Embryonic facial prominence (tissue), 1 donor: ENCODE measurements at regions not wholly inside any gene's neighbourhood (a gene's known extent, or its start where the extent isn't known, plus 50 kb on each side); places are given as distances from the start of the nearest gene placed in this dataset.
A peak's percentile ranks its signal among the peaks of the same experiment; 100 is the strongest.
"Not testable (repeated sequence)": the region's sequence is repeated elsewhere in the genome, so short reads cannot be mapped to it uniquely, and the experiment has no call there.

Experiments used
- DNase-seq: peaks from one replicate; pipeline ENCODE4 v3.0.0-alpha.2; 2016; ENCODE audit errors: extremely low spot score

DNA sequence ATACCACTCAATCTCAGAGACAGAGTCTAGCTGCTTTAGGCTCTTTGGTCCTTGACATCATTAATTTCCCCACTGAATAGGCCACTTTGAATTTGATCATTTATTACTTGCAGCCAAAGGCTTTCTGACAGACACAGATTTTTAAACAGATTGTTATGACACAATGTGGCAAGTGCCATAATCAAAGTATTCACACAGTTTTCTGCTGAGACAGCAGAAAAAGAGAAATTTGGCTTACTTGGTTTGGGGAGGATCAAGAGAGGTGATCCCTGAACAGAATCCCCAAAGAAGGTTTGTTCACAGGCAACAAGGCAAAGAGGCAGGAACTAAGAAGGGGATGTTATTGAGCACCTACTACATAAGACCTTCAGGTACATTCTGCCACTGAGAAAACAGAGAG, 138.0 kb upstream of the TOP1 start:
- DNase-seq = no peak

DNA sequence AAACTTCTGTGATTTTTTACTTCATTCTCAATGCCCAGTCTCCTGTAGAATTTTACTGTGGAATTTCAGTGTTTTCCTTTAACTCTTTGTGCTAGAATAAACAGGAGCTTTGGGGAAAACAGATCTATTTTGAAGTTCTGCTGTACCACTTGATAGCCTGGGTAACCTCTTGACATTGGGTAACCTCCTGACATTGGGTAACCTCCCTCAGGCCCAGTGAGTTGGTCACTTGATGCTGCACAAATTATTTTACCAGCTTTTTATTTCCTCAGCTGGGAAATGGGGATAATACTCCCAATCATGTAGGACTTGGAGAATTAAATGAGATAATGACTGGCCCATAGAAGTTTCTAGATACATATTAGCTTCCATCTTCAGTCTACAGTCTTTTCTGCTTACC, 137.3 kb upstream of the TOP1 start:
- DNase-seq = no peak

DNA sequence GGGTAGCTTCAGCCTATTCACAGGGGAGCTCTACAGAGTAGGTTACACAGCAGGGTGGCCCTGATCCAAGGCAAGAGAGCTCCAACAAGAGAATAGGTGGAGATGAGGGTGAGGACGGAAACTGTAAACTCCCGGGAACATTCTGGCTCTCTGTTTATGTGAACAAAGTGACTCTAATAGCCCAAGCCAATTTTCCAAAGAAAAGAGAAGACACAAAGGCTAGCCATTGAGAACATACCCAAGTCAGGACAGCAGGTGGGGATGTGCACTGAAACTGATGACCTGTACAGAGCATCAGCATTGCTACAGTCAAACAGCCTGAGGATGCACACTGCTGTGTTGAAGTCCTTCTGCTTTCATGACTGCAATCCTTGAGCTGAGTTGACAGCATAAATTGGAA, 136.0 kb upstream of the TOP1 start:
- DNase-seq = no peak

DNA sequence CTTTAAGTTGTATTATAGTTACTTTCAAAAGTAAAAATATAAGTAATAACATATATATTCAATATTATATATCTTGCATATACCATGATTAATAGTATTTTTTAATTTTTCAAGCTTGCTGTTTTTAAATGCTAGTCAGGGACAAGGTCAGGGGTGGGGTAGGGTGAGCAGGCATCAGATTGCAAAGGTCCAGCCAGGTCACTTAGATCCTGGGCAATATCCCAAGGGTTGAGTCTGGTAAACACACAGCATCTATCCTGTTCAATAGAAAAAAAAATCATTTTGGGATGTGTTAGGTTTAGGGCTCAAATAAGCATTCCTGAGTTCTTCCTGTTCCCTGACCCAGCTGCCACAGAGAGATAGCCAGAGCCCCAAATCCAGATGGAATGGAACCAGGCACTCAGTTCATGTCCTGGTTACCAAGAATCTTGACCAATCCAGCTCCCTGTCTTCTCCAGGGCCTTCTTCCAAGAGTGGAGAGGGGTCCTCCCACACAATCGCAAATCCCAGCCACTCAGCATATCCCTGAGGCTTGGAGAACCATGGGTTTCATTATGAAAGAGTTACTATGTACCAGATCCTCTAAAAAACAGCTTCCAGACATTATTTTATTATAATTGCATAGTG, 134.9 kb upstream of the TOP1 start:
- DNase-seq = no peak

DNA sequence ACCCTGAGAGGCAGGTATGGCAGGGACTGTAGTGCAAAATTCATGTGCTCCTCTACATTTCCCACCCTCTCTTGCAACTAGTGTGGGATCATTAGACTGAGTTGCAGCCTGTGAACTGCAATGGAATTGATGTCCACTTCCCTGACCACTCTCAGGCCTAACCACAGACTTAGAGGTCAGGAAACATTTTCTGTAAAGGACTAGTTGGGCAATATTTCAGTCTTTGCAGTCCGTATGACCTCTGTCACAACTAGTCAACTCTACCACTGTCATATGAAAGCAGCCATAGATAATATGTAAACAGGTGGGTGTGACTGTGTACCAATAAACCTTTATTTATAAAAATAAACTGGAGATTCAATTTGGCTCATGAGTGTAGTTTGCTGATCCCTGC, 134.4 kb upstream of the TOP1 start:
- DNase-seq = no peak

DNA sequence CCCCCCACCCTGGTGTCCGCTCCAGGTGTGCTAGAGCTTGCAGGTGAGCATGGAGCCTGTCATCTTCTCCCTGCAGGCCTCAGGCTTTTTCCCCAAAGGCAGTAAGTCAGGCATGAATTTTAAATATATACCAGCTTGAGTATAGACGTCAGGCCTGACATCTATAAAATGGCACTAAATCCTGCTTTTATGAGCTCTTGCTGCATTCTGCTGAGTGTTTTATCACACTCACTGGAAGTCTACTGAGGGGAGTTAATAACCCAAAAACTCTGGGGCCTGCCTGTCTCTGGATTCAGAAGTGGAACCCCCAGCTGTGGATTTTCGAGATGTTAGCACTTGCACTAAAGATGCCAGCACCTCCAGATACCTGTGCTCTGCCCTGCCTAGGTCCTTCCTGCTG, 133.4 kb upstream of the TOP1 start:
- DNase-seq = no peak

DNA sequence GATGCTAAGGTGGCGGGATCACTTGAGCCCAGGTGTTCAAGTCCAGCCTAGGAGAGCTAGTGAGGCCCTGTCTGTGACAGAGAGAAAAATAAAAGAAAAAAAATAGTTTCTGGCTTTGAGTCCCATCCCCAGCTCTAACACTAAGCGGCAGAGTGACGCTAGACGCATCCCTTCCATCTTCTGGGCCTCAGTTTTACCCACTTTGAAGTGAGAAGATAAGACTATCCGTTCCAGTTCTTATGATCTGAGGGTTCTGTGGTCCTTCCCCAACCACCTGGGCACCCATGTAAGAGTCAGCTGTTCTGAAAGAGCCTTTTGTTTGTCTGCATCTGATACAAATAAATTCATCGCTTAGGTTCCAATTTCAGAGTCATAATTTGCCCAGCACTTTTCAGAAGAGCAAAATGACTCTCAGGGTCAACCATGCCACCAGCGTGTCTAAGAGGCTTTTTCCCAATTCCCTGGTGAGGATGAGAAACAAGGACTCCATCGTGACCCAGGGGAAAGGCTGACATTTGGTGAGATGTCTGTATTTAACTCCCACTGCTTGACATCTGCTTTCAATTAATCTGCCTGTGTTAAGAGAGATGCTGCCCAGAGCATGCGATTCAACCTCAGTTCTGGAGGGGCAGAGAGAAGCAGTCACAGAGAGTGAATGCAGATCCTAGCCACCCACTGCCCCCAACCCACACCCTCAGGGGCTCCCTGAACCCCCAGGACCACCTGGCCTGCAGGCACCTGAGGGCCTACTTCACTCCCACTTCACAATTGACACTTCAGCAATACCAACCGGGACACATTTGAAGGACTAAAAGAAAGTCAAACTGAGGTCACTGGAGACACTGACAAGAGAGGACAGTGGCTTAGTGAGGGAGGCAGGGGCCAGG, 131.6 kb upstream of the TOP1 start:
- peak; percentile 20 for DNase-seq

DNA sequence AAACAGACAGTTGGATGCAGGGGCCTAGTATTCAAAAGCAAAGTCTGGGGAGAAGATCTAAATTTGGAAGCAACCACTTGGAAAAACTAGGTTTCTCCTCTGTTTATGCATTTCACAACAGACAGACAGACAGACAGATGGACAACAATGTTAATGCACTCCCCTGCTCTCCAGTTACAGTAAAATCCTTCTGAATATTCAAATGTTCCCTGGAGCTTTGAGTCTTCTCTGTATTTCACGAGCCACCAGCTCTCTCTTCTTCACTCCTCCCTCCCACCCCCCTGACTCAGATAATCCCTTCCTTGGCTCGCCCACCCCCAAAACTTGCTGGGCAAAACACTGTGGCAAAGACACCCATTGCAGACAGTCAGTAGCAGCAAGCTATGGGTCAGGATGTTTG, 129.3 kb upstream of the TOP1 start:
- no peak for DNase-seq

DNA sequence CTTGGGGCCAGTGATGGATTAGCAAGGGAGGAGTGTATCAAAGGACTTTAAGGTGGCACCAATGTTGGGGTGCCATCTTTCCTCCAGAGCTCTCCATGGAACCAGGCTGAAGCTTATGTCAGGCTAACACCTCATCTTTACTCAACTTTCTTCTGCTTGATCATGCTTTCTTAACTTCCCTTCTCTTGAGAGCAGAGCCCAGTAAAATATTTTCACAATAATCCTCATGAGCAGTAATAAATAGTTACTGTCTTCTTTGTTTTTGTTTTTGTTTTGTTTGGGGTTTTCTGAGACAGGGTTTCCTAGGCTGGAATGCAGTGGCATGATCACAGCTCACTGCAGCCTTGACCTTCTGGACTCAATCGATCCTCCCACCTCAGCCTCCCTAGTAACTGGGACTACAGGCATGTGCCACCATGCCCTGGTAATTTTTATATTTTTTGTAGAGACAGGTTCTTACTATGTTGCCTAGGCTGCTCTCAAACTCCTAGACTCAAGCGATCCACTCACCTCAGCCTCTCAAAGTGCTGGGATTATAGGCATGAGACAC, 127.9 kb upstream of the TOP1 start:
- no peak for DNase-seq

DNA sequence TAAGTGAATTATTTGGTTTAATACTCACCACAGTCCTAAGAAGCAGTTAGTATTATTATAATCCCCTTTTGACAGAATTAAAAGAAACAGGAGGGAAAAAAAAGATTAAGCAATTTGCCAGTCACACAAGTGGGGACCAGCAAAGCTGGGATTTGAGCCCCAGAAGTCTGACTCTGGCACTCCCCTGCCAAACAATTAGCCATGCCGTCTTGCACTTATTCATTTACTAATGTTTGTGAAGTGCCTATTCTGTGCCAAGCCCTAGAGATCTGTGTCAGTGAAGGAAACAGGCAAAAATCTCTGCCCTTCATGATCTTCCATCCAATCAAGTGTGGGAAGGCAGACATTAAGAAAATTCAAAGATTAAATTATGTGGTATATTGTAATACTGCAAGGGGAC, 126.0 kb upstream of the TOP1 start:
- no peak for DNase-seq

DNA sequence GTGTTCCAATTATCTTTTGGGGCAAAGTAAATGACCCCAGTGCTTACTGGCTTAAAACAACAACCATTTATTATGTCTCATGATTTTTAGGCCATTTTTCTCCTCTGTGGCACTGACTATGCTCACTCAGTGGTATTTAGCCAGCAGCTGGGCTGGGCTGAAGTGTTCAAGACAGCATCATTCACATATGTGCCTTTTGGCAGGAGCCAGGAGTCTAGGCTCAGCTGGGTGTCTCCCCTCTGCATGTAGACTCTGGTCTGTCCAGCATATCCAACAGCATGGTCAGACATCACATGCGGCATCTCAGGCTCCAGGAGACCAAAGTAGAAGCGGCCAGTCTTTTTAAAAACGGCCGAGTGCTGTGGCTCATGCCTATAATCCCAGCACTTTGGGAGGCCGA, 120.3 kb upstream of the TOP1 start:
- DNase-seq = no peak

DNA sequence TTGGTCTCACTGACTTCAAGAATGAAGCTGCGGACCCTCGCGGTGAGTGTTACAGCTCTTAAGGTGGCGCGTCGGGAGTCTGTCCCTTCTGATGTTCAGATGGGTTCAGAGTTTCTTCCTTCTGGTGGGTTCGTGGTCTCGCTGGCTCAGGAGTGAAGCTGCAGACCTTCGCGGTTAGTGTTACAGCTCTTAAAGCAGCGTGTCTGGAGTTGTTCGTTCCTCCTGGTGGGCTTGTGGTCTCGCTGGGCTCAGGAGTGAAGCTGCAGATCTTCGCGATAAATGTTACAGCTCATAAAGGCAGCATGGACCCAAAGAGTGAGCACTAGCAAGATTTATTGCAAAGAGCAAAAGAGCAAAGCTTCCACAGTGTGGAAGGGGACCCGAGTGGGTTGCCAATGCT, 119.1 kb upstream of the TOP1 start:
- not testable (repeated sequence) for DNase-seq

DNA sequence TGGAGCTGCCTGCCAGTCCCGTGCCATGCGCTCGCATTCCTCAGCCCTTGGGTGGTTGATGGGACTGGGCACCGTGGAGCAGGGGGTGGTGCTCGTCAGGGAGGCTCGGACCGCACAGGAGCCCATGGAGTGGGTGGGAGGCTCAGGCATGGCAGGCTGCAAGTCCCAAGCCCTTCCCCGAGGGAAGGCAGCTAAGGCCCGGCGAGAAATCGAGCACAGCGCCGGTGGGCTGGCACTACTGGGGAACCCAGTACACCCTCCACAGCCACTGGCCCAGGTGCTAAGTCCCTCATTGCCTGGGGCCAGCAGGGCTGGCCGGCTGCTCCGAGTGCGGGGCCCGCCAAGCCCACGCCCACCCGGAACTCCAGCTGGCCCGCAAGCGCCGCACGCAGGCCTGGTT, 118.2 kb upstream of the TOP1 start:
- DNase-seq = not testable (repeated sequence)

DNA sequence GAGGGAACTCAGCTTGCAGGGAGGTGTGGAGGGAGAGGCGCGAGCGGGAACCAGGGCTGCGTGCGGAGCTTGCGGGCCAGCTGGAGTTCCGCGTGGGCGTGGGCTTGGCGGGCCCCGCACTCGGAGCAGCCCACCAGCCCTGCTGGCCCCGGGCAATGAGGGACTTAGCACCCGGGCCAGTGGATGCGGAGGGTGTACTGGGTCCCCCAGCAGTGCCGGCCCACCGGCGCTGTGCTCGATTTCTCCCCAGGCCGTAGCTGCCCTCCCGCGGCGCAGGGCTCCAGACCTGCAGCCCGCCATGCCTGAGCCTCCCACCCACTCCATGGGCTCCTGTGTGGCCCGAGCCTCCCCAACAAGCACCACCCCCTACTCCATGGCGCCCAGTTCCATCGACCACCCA, 117.5 kb upstream of the TOP1 start:
- not testable (repeated sequence) for DNase-seq

DNA sequence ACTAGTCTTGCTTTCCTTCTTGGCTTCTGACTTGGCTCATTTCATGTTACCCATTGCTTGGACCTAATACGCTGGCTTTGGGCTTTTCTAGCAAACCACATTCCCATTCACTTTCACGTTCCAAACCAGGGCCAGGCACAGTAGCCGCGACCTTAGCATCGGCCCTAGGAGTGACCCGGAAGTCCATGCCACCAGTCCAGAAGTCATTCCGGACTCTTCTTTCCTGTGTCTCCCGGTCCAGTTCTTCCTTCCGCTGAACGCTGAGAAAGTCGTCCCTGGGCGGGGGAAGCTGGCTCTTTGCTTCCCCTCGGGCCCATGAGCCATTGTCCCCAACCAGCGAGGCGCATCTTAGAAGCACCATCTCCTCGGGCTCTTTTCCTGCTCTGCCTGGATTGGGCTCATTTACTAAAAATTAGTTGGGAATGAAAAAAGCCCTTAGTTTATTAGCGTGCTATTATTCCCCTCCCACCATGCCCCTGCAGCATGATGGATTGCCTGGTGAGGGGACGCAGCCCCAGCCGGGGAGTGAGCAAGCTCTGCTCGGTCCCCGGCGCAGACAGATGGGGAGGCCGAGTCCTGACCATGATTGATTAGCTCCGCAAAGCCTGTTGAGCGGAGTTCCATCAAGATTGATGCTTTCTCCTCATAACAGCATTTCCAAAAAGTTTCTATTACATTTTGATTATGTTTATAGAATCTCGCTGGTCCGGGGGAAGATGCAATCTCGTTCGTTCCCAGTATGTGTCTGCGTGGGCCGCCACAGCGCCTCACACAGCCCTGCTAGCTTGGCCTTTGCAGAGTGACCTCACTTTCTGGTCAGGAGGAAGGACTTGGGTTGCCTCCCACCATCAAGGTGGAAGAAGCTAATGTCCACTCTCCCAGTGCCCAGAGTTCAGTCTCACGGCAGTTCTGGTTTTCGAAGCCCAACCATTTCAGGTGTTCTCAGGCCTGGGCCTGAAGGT, 115.1 kb upstream of the TOP1 start:
- no peak for DNase-seq

DNA sequence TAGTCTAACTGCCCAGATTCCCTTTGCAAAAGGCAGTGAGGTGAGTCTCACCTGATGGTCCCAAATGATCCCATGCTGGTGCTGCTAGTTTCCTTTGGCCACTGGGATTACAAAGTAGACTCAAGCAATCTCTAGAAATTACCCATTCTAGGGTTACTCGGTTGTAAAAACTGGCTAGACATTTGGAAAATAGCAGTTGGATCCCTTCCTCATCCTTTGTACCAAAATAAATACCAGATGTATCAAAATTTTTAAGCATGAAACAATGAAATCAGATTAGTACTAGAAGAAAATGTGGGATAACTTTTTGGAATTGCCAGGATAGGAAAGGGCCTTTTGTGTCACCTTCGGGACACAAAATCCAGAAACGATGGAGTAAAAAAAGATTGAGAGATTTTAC, 112.9 kb upstream of the TOP1 start:
- no peak for DNase-seq

DNA sequence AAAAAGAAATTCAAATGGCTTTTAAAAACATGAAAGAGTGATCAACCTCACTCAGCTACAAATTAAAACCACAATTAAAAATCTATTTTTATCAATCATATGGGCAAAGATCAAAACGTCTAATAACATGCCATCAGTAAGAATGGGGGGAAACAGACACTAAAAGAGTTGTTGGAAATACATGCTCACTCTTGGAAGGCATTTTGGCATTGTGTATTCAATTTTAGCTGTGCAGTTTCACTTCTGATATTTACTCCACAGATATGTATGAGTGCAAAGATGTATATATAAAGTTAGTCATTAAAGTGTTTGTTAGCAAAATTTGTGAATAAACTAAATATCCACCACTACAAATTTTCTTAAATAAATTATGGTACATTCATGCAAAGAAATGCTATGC, 112.3 kb upstream of the TOP1 start:
- no peak for DNase-seq

DNA sequence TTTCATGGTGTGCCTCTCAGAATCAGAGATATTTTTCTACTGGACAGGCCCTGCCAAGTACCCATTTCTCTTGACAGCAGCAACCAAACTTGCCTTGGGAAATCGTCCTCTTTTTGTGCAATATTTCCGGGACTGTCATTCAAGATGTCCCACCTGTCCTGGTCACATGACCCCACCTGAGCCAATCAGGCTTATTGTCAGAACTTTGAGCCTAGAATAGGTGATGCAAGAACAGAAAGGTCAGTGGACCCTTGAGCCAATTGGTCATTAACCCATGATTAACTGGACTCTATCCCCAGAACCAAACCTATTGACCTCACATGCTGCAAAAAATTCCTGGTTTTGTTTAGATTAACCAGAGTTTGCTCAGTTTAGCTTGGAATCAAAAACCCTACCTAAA, 108.3 kb upstream of the TOP1 start:
- no peak for DNase-seq

DNA sequence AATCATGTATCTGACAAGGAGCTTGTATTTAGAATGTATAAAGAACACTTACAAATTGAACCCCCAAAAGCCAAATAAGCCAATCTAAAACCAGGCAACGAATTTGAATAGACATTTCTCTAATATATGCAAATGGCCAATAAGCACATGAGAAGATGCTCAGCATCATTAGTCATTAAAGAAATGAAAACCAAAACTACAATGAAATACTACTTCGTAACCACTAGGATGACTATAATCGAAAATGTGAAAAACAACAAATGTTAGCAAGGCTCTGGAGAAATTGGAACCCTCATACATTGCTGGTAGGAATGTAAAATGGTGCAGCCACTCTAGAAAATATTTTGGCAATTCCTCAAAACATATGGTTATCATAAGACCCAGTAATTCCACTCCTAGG, 105.8 kb upstream of the TOP1 start:
- DNase-seq = no peak

DNA sequence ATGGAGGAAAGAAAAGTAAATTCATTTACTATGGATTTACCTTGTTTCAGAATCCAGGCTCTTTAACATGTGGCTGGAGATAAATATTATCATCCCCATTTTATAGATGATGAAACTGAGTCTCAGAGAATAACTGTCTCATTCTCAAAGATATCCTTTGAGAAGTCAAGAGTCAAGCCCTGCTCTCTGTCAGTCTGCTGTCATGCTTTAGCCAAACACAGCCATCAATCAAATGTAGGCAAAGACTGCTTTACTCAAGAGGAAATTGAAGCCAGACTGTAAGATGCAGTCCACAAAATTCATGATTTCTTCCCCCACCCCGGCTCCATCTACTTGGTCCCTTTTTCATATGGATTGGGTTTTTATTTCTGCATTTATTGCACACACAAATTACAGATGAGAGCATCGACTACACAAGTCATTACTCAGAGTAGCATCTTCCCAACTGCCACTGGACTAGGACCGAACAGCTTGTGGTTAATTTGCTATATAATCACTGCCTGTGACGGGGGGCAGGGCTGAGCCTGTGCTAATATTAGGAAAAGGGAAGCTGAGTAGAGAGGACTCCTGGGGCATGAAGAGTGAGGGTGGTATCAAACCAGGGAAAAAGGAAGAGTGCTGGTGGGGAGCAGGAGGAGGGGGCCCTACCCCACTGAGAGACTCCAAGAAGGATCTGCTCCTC, 102.7 kb upstream of the TOP1 start:
- no peak for DNase-seq

DNA sequence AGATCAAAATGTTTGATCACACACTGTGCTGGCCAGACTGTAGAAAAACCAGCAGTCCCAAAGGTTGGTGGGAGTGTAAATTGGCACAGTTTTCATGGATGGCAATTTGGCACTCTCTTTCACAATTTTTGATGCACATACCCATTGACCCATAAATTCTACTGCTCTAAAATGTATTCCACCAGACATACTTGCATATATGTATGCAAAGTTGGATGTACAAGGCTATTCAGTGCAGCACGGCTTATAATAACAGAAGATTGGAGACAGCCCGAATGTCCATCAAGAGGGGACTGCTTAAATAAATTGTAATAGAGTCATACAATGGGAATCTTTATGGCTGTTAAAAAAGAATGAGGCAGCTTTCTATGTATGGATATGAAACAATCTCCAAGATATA, 101.7 kb upstream of the TOP1 start:
- DNase-seq = no peak

DNA sequence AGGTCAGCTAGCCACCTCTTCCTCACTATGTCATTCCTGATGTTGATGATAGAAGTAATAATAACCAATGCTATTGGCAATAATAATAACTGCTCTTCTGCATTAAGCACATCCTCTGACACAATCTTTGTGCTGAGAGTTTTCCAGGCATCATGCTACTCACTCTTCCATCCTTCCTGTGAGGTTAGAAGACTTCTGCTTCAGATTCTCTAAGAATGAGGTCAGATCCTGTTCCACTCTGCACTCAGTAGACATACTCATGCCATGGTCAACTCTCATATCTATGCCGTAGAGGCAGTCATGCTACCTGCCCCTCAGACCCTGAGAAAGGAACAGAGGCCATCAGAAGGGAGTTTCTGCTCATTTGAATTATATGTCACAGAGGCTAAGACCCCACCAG, 98.1 kb upstream of the TOP1 start:
- no peak for DNase-seq
